Kidney capillary endothelial cell (primary cell): ENCODE measurements at regions not wholly inside any gene's neighbourhood (a gene's known extent, or its start where the extent isn't known, plus 50 kb on each side); places are given as distances from the start of the nearest gene placed in this dataset.
"Not testable (repeated sequence)": the region's sequence is repeated elsewhere in the genome, so short reads cannot be mapped to it uniquely, and the experiment has no call there.

ENCODE experiments used
- DNase-seq: peaks from one replicate; pipeline ENCODE4 v3.0.0-alpha.2; 2018; ENCODE audit warnings: low spot score

DNA sequence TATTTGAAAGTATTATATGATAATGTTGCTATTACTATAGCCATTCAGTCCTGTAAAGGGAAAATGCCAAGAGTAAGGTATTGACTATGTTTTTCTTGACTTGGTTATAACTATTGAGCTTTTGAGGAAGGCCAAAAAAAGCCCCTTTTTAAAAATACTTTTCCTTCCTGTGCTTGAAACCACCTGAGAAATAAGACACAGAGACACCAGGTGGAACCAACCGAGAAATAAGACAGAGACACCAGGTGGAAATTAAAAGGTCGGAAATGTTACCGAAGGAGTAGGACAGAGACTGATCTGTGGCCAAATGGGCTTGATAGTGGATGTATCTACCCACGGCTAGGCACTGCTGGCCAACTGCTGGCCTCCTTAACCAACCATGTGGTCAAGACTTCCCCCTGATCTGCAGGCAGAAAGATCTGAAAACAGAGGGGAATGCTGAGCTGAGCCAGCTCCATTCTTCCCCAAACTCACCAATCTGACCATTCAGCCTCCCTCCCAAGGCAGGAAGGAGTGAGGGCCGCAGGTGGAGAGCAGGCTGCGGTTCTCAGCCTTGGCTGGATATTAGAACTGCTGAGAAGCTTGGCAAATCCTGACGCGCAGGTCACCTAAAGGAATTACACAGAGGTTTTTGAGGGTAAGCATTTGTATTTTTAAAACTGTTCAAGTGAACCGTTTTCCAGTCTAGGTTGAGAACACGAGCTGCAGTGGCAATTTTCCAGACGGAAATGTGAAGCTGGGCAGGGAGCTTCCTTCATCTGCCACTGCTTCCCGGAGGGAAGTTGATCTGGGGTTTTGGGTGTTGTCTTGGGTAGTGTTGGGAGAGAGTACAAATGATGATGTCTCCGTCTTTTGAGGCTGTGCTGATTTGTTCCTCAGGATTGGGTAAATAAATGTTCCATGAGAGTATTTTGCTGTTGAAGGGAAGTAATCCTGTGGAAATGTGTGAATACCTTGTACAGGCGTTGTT, 121.7 kb upstream of the EXOC2 start:
- DNase-seq, result no peak

DNA sequence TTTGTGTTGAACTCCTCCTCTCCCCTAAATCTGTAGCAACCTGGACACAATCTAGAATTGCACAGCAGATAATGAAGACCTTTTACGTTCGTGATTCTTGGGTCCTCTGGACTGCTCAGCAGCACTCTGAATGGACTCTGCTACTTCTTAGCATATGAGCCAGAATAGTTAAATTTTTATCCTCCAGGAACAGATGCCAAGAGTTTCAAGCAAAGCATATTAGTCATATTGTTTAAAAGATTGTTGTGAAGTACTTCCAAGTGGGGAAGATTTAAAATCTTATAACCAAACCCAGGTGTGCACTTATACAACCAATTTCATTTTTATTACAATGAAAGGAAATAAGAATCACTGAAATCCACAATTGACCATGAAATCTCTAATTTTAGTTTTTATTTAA, 118.9 kb upstream of the EXOC2 start:
- no peak for DNase-seq

DNA sequence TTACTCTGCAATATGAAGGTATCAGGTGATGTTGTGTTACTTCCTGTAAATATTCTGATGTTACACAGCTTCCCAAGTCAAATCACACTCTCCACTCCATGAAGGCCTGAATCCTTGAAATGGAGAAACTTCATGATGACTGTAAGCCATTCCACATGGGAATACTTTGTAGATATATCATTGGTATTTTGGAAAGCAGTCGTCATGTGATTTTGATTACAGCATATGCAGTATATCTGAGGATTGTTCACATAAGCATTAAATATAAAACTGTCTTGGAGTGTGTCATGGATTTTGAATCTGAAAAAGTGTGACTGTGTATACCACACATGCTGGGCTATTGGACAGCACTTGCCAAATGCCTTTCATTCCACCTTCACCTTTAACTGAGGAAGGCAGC, 118.3 kb upstream of the EXOC2 start:
- no peak for DNase-seq

DNA sequence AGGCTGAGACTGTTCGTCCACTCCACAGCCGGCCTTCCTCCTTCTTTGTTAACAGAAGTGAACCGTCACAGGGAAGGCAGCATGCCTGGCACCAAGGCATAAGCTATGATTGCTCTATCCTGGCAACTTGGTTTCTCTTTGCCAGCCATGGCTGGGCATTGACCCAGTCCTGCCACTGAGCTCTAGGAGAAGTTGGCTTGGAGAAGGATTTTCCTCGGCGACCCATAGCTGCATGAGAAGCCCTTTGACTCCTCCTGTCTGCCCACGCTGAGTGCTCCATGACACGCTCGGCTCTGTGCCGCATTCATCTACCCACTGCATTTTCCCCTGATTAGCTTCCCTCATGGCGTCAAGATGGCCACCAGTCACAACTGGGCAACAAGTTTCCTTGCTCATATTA, 111.8 kb upstream of the EXOC2 start:
- DNase-seq, result no peak

DNA sequence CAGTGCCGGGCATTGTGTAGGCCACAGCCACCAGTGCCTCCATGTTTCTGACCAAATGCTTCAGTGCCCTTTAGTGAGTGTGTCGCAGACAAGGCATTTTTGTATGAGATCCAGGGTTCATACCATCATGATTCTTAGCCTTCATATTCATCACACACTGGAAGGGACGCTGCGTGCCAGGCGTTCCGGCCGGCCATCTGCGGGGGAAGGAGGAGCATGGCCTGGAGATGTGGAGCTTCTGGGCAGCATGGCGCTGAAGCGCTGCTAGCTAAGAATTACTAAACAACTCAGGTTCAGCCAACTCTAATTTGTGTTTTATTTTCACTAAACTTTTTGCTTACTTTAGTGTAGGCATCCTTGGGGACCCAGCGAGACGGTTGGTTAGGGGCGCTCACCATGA, 111.4 kb upstream of the EXOC2 start:
- DNase-seq, result no peak

DNA sequence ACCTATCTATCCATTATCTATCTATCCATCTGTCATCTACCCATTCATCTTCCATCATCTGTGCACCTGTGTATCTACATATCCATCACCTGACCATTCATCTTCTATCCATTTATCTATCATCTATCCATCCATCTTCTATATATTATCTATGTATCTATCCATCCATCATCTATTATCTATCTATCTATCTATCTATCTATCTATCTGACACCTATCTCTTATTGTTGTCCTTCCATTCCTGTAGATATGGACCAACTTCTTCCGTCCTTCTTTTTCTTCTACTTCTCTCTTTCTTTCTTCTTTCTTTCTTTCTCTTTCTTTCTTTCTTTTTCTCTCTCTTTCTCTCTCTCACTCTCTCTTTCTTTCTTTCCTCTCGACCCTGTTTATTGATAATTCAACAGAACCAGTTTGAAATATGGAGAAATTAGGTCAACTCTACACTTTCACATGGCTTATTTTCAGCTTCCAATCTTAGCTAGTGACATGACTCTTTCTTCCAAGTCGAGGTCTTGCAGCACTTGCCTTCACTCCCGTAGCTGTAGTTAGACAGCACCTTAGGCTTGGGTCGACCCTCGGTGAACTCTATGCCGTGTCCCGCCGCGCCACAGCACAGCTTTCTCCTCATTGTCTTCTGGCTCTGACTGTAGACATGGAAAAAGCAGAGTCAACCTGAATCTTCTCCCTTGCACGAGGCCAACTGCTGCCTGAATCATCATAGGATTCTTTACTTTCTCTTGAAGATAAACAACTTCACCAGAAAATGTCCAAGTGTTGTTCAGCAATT, 110.4 kb upstream of the EXOC2 start:
- DNase-seq, result no peak

DNA sequence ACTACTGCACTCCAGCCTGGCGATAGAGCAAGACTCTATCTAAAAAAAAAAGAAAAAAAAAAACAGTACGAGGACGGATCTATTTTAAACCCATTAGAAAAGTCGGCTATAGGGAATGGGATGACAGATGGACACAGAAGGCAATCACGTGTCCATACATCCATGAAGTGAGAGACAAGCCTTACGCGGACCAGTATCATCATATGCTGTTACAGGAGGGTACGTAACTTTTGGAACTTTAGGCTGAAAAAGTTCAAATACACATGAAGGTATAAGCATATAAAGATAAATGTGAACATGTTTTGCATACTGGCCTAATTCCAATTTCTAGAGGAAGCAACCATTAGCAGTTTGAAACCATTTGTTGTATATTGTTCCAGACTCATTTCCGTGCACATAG, 109.8 kb upstream of the EXOC2 start:
- DNase-seq, result peak; percentile 21

DNA sequence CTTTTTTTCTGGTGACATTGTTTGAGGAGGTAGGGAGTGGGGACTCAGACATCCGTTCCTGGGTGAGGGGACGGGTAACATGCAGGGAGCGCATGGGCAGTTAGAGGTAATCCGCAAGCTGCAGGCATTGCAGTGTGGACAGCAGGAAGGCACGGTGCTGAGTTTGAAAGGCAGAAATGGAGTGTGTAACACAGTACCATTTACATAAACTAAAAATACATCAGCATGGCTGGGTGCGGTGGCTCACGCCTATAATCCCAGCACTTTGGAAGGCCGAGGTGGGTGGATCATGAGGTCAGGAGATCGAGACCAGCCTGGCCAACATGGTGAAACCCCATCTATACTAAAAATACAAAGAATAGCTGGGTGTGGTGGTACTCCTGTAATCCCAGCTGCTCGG, 109.3 kb upstream of the EXOC2 start:
- not testable (repeated sequence) for DNase-seq

DNA sequence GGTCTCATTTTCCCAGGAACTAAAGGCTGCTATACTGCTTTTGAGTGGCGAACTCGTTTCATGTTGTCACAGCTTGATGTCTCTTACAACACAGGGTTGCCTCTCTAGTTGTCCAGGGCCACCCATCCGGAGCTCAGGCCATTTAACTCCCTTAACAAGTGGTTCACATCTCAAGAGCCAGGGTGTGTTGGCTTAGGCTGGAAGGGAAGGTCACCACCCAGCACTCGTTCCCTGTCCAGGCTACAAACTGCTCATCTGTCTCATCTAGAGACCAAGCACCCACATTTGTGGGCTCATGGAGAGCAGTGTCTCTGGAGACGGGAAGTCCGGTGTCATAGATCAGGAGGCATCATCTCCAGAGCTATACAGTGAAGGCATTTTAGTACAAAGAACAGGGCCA, 106.8 kb upstream of the EXOC2 start:
- DNase-seq, result no peak

DNA sequence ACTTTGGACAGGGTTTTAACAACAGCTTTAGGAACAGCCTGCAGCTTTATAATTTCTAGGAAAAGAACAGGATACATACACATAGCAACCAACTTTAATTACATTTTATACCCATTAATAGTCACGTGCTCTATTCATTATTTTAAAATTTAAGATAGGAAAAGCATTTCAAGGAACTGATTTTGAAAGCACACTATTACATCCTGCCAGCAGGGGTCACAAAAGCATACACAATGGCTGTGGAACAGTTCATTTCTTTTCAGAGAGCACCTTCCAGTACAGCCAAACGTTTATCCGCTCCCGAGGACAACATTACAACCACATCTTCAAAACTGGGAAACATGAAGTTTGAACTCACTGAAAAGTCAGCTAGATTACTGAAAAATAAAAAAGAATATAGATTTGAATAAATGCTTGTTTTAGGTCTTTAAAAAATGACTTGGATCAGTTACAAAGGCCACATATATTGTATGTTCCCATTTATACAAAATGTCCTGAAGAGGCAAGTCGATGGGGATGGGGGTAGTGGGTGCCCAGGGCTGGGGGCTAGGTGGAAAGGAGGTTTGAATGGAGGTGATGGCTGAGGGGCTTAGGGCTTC, 104.6 kb upstream of the EXOC2 start:
- peak; percentile 55 for DNase-seq

DNA sequence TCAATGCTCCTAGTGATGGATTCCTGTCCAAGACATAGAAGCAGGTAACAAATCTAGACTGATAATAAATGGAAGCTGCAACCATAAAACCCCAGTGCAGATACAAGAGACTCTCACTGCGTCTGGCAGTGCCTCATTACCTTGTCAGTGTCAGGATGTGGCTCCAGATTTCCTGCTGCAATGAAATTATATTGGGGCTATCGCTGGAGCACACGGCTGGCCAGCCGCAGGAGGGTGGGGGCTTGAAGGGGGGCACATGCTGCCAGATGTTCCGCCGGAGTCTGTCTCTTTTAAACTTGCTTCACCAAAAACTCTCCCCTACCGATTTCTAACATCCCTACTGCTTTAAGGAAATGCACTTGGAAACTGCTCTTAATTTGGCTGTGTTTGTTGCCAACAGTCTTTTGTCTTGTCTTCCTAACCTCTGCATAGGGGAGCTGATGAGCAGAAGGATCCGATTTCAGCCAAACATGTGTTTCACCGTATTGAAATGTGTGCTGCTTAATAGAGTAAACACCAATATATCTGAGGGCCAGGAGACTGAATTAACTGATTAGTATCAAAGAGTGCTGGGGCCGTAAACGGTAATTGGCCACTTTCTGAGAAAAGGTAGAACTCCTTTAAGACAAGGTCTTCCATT, 102.2 kb upstream of the EXOC2 start:
- DNase-seq, result no peak

DNA sequence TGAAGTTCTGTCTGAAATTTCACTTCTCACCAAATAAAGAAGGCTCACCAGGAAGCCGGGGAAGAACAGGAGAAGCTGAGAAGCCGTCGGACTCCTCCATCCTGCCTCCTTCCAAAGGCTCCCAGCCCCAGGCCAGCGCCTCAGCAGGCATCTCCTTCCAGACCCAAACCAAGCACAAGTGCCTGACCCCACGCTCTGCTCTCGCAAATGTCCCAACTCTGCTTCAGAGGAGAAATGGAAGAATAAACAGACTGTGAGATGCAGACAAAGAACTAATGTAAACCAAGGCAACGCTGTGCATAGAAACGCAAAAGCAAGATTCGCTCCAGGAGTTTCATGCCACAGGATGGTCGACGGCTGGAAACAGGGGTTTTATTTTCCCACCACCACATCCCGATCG, 100.3 kb upstream of the EXOC2 start:
- DNase-seq, result no peak

DNA sequence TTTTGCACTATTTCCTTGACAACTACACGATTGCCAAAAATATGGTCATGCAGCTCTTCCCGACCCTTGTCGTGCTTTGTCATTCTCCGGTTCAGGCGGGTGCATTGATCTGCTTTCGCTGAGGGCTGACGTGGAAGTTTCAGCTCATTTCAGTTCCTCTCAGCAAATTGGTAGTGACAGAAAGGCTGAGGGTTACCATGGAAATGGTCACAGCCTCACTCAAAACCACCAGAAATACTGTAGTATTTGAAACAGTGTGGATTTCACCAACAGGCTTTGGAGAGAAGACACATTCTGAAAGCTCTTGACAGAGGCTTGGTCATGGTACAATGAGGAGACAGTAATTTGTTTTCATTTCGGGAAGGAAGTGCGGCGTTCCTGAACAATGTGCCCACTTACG, 99.7 kb upstream of the EXOC2 start:
- no peak for DNase-seq

DNA sequence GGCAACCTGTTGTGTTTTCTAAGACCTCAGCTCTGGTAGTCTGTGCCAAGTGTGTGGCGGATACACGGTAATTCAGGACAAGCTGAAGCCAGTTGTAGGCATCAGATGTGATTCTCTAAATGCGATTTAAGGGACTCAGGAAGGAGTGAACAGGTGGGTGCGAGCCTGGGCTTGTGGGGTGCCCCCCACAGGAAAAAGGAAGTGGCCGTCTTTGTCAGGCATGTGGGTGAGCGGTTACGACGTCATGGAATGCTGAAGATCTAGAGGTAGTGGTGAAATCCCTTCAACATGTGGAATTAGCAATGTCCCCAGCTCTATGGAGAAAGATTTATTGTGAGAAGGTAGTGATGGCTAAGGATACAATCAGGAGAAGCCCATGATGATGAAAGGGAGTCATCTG, 95.1 kb upstream of the EXOC2 start:
- no peak for DNase-seq

DNA sequence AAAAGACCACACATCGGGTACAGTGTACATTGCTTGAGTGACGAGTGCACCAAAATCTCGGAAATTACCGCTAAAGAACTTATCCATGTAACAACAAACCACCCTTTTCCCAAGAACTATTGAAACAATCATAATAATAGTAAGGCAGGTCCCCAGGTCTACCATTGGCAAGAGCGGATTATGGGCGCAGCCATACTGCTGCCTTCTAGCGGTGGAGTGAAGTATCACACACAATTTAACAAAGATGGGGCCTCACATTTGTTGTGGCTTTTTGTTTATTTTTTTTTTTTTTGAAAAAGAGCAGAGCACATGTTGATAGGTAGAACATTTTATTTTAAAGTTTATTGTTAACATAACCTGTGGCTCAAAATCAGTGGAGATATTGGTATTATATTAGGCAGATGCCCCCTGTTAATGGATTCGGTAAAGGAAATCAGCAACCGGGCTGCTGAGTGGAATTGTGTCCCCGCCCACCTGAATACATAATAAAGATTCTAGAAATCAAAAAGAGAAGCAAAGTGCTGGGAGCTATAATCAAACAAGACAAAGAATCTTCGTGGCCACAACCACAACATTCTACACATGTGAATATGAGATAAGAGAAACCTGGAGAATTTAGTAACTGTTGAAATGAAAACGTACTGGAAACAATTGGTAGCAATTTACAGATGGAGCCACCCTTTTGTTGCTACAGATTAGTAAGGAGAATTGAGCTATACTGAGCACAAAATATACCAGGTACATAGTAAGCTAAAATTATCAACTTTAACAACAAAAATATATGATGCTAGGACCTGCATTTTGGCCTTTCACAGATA, 94.2 kb upstream of the EXOC2 start:
- peak; percentile 11 for DNase-seq

DNA sequence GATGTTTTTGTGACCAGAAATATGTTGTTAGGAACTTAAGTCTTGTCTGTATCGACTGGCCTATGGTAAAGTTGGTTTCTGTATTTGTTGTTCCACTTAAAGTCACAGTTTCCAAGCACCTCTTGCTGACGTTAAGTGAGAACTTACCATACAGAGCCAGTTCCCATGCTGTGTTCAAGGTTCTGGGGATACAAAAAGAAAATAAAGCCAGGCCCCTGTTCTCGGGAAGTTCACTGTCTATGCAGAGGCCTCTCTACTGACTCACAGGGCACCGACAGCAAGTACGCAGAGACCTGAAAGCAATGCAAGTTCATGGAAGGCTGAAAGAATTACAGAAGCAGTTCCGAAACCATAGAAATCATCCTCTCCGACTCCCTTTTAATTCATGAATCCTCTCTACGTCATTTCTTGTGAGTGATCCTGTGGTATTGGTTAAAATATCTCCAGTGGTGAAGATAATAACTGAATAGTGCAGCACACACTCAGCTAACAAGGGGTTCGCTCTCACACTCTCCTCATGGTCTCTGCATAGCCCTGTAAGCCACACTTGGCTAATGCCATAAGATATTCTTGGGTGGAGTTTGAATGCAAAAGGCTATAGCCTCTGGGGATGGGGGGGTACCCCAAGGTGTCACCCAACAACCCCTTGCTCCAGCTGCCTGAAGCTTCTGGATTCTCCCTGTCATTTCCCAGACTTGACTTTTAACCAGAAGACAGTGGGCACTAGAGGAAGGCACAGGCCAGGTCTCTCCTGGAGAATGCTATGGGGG, 91.2 kb upstream of the EXOC2 start:
- DNase-seq, result no peak

DNA sequence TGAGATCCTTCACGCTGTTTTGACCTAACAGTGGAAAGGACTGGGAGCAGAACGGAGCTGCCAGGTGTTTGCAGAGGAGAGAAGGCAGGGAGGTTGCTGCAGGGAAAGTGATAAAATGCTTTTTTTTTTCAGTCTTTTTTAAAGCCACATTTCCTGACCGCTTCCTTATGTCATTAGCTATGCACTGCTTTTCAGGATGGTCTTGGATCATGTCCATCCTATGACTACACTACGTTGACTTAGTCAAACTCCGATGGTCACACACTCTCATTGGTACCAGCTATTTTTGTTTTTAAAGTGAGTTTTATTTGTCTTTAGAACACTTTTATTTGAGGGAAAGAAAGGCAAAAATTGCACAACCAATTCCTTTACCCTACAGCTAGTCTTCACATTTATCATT, 89.2 kb upstream of the EXOC2 start:
- no peak for DNase-seq

DNA sequence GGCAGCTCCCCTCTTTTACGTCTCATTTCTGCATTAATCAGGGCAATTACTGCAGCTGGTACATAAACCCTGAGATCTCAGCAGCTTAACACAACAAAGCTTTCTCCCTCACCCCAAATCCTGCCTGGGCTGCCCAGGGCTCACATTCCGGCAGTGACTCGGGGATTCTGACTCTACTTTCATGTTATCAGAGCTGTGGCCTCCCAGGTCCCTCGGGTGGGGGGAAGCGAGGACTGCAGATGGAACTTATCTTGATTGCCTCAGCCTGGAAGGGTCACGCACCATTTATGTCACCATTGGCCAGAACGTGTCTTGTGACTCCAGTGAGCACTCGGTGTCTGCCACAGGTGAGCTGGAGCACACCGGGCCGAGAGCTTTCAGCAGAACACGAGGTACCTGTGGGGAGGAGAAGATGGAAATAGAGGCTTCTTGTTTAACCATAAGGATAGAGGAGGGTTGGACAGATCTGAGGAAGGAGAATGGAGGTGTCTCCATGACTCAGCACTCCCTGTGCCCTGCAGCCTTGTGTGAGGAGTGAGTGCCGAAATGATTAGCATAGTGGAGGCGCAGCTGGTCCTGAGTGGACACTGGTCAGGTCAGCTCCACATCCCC, 88.5 kb upstream of the EXOC2 start:
- no peak for DNase-seq

DNA sequence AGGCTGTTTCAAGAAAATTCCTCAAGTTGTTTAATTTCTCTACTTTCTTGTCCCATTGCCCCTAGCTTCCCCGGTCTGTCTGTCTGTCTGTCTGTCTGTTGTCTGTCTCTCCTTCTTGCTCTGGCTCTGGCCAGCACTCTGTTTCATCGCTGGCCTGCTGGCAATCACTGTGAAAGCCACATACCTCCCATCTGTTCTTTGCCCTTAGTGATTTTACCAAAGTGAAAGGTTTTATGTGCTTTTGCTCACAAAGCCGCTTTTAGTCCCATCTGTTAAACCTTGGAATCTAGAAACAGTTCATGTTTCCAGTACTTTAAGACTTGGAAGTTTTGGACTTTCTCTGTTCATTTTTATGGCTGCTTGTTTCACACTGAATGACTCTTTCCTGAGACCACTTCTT, 87.8 kb upstream of the EXOC2 start:
- DNase-seq, result no peak

DNA sequence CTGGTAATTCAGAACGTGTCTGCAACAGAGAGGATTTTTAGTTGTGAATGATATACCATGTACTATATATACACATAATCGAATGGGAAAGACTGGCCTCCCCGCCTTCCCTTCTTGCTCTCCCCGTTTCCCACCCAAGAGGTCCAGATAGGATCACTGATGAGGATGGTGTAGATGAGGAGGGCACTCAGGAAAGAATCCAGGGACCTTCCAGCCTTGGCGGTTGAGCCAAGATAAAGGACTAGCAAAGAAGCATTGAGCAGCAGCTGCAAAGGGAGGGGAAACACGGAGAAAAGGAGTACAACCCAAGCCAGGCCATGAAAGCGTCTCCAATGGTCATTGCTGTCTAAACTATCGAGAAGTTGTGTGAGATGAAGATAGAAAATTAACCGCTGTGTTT, 84.0 kb upstream of the EXOC2 start:
- DNase-seq, result no peak
